Neural progenitor cell (in vitro differentiated cells): ENCODE measurements at regions not wholly inside any gene's neighbourhood (a gene's known extent, or its start where the extent isn't known, plus 50 kb on each side); places are given as distances from the start of the nearest gene placed in this dataset.

Experiments used
- CTCF ChIP-seq: fragments of 200-600 bp; sonication (generic); IDR thresholded peaks from 2 replicates; pipeline ENCODE4 v1.5.1; 2017; ENCODE audit warnings: antibody characterized with exemption, mild to moderate bottlenecking
- EZH2 ChIP-seq: fragments of 200-600 bp; sonication (generic); IDR thresholded peaks from 2 replicates; pipeline ENCODE4 v1.6.1; 2017; ENCODE audit warnings: antibody characterized with exemption, mild to moderate bottlenecking, moderate library complexity
- EZH2phosphoT487 ChIP-seq: fragments of 200-600 bp; sonication (generic); IDR thresholded peaks from 2 replicates; pipeline ENCODE4 v1.6.1; 2017; ENCODE audit warnings: antibody characterized with exemption

DNA sequence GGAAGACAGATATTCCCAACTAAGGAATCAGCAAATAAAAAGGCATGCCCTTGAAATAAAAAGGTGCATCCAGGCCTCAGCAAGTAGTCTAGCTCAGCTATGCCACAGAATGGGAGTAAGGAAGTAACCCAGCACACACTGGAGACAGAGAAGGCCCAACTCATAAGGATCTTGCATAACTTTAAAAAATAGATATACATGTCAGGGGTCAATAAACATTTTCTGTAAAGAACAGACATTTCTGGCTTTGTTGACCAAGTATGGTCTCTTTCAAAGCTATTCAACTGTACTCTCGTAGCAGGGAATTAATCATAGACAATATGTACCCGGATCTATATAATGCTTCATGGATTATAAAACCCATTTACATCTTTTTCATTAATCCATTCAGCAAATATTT lies 449.3 kb downstream of the TAFA4 start:
- TF ChIP-seq EZH2phosphoT487: no peak
- no peak for TF ChIP-seq CTCF
- no peak for TF ChIP-seq EZH2
